Tibial artery (tissue), 4 donors: ENCODE measurements at regions not wholly inside any gene's neighbourhood (a gene's known extent, or its start where the extent isn't known, plus 50 kb on each side); places are given as distances from the start of the nearest gene placed in this dataset.

ENCODE experiments used
- DNase-seq, 2 donors: peaks; one replicate each; pipeline ENCODE4 v3.0.0-alpha.2; 2019
- H3K27ac ChIP-seq, 2 donors: fragments of 200-600 bp; sonication (generic) in 1 of 2; 1 replicate in 1 of 2; 2 replicates in 1 of 2; pipeline ENCODE4 v1.5.1; 2018 to 2019; ENCODE audit warnings: mild to moderate bottlenecking in 1 of 2
- H3K27me3 ChIP-seq, 2 donors: fragments of 200-600 bp; sonication (generic) in 1 of 2; one replicate each; pipeline versions ENCODE4 v1.5.1 to v1.6.0; 2016 to 2019
- H3K36me3 ChIP-seq, 3 donors: fragments of 200-600 bp; sonication (generic) in 2 of 3; one replicate each; pipeline ENCODE4 v1.5.1; 2016 to 2019; ENCODE audit warnings: mild to moderate bottlenecking in 2 of 3
- H3K4me1 ChIP-seq, 4 donors: fragments of 200-600 bp; sonication (generic) in 2 of 4; 1 replicate in 3 of 4; 2 replicates in 1 of 4; pipeline ENCODE4 v1.5.1; 2016 to 2019
- H3K4me3 ChIP-seq, 2 donors: fragments of 200-600 bp; sonication (generic) in 1 of 2; 1 replicate in 1 of 2; 2 replicates in 1 of 2; pipeline ENCODE4 v1.5.1; 2018 to 2019; ENCODE audit warnings: mild to moderate bottlenecking in 2 of 2
- H3K9me3 ChIP-seq, 3 donors: fragments of 200-600 bp; sonication (generic) in 1 of 3; one replicate each; pipeline ENCODE4 v1.5.1; 2016 to 2019
- CTCF ChIP-seq, 2 experiments: fragments of 200-600 bp in 1 of 2; fragments of 450-650 bp in 1 of 2; IDR thresholded peaks; one replicate each; pipeline ENCODE4 v1.5.1; 2017 to 2019; ENCODE audit warnings: antibody characterized with exemption in 2 of 2, mild to moderate bottlenecking in 1 of 2, moderate library complexity in 1 of 2
- intact Hi-C: fragments of 100-400 bp; cut with DNase I; formaldehyde crosslinking; loops from one replicate; pipeline ENCODE4 v1.15.0; 2023; ENCODE audit warnings: low total_unique reads

GRCh38 chr20:55685425-55685824 is 319.9 kb downstream of the CBLN4 start:
- H3K27ac ChIP-seq = no peak overlapping the region
- no peak for DNase-seq
- H3K4me1 ChIP-seq = no peaks in the 10 kb centered on the region

GRCh38 chr20:55684578-55684977 is 320.7 kb downstream of the CBLN4 start:
- TF ChIP-seq CTCF (IDR thresholded peaks at IDR 0.05) = no peak
- intact Hi-C loops = no loop called here
- Histone ChIP-seq H3K36me3 (no peaks in the 10 kb centered on the region), H3K4me3 (no peak overlapping the region), H3K4me1 (no peaks in the 10 kb centered on the region), H3K27me3 (no peaks in the 10 kb centered on the region), H3K9me3 (no peaks in the 10 kb centered on the region), H3K27ac (no peak overlapping the region)
- no peak for DNase-seq

More at GRCh38 chr20:55685425-55685824, 319.9 kb downstream of the CBLN4 start:
- no peak overlapping the region for H3K4me3 ChIP-seq
- intact Hi-C loops = no loop called here
- TF ChIP-seq CTCF (IDR thresholded peaks at IDR 0.05) = no peak
- no peaks in the 10 kb centered on the region for H3K36me3 ChIP-seq
- H3K27me3 ChIP-seq = no peaks in the 10 kb centered on the region
- no peaks in the 10 kb centered on the region for H3K9me3 ChIP-seq

GRCh38 chr20:55678970-55679667 is 326.2 kb downstream of the CBLN4 start:
- H3K27ac ChIP-seq = no peak overlapping the region
- no peaks in the 10 kb centered on the region for H3K36me3 ChIP-seq
- no peak for DNase-seq
- no peaks in the 10 kb centered on the region for H3K27me3 ChIP-seq
- intact Hi-C loops = no loop called here
- no peaks in the 10 kb centered on the region for H3K4me1 ChIP-seq
- TF ChIP-seq CTCF (IDR thresholded peaks at IDR 0.05) = no peak
- H3K9me3 ChIP-seq = no peaks in the 10 kb centered on the region
- no peak overlapping the region for H3K4me3 ChIP-seq

GRCh38 chr20:55678126-55678525 is 327.2 kb downstream of the CBLN4 start:
- DNase-seq = no peak

GRCh38 chr20:55677011-55677410 is 328.3 kb downstream of the CBLN4 start:
- intact Hi-C loops = no loop called here
- H3K9me3 ChIP-seq = no peaks in the 10 kb centered on the region
- H3K4me3 ChIP-seq = no peak overlapping the region
- TF ChIP-seq CTCF (IDR thresholded peaks at IDR 0.05) = no peak
- no peaks in the 10 kb centered on the region for H3K4me1 ChIP-seq
- no peaks in the 10 kb centered on the region for H3K27me3 ChIP-seq
- no peak overlapping the region for H3K27ac ChIP-seq
- DNase-seq = no peak
- no peaks in the 10 kb centered on the region for H3K36me3 ChIP-seq

More at GRCh38 chr20:55678126-55678525, 327.2 kb downstream of the CBLN4 start:
- Histone ChIP-seq H3K4me3 (no peak overlapping the region), H3K27ac (no peak overlapping the region), H3K27me3 (no peaks in the 10 kb centered on the region), H3K9me3 (no peaks in the 10 kb centered on the region), H3K36me3 (no peaks in the 10 kb centered on the region), H3K4me1 (no peaks in the 10 kb centered on the region)
- TF ChIP-seq CTCF (IDR thresholded peaks at IDR 0.05) = no peak
- intact Hi-C loops = no loop called here
